ENCODE measurements at regions not wholly inside any gene's neighbourhood (a gene's known extent, or its start where the extent isn't known, plus 50 kb on each side); places are given as distances from the start of the nearest gene placed in this dataset.
"Not testable (repeated sequence)": the region's sequence is repeated elsewhere in the genome, so short reads cannot be mapped to it uniquely, and the experiment has no call there.

- no peak for TF ChIP-seq CTCF (conservative IDR thresholded peaks at IDR 0.05; ENCODE audit: low read depth, low read length)
- no peak overlapping the region for H3K4me3 ChIP-seq (ENCODE audit: low read length)
- DNase-seq (ENCODE audit: low read depth) = no peak
These were observed 89.5 kb downstream of the CPN2 start for GRCh38 chr3:194261581-194262063.

DNA sequence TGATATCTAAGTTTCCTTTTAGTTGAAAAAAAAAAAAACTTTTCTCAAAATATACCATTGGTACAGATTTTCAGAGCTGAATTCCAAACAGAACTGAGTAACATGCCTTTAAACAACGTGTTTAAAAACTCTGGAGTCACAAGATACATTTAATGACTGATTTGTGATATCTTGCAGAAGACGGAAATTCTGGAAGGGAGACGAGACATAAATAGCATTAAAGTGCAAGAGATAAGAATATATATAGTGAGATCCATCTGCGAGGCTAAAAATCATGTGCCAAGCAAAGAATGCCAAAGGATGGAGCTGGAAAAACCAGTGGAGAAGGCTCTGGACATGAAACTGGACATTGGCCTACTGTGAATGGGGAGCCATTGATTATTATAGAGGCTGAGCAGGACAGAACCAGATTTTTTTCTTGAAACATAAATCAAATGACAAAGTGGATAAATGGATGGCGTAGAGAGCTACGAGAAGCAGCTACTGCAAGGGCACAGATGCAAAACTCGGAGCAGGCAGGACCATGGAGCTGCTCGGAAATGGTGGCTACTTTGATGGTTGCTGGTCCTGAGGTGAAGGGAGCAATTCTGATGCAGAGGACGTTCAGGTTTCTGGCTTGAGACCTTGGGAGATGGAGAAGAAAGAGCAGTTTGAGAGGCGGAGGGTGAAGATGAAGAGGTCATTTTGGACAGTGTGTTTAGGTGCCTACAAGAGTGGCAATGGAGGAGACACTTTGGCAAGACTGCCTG is 88.8 kb downstream of the CPN2 start:
- no peak for TF ChIP-seq CTCF (conservative IDR thresholded peaks at IDR 0.05; ENCODE audit: low read depth, low read length)
- DNase-seq (ENCODE audit: low read depth) = no peak
- no peak overlapping the region for H3K4me3 ChIP-seq (ENCODE audit: low read length)

DNA sequence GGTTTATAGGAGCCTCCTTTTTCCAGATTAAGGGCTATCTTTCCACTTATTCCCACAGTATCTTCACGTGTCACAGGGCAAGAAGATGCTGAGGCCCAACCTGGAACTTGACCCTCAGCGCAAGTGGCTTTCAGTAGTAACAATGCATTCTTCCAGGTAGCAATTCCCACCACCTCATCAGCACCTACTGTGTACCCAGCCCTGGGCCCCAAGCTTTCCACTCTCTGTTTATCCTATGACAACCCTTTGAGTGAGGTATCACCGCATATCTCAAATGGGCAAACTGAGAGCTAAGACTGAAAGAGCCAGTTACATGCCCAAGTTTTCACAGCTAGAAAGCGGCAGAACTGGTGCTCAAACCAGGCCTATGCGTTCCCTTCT is 88.2 kb downstream of the CPN2 start:
- no peak for DNase-seq (ENCODE audit: low read depth)
- TF ChIP-seq CTCF (conservative IDR thresholded peaks at IDR 0.05; ENCODE audit: low read depth, low read length) = no peak
- H3K4me3 ChIP-seq (ENCODE audit: low read length) = no peak overlapping the region

DNA sequence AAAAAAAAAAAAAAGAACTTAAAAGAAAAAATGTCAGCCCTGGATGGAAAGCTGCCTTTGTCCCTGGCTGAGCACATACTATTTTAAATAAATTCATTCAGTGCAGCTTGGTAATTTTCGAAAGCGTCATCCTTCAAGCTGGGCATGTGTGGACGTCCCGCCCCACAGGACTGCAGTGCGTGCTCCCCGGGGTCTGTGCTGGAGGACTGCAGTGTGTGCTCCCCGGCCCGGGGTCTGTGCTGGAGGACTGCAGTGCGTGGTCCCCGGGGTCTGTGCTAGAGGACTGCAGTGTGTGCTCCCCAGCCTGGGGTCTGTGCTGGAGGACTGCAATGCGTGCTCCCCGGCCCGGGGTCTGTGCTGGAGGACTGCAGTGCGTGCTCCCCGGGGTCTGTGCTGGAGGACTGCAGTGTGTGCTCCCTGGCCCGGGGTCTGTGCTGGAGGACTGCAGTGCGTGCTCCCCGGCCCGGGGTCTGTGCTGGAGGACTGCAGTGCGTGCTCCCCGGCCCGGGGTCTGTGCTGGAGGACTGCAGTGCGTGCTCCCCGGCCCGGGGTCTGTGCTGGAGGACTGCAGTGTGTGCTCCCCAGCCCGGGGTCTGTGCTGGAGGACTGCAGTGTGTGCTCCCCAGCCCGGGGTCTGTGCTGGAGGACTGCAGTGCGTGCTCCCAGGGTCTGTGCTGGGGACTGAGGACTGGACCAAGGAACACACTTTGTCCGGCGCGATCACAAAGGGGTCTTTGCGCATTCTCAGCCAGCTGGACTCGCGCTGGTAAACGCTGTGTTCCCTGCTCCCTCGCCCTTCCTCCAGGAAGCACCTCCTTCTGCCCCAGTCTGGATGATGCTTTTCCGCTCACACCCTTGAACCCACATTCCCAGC is 86.3 kb downstream of the CPN2 start:
- not testable (repeated sequence) for DNase-seq (ENCODE audit: low read depth); H3K4me3 ChIP-seq (ENCODE audit: low read length)

DNA sequence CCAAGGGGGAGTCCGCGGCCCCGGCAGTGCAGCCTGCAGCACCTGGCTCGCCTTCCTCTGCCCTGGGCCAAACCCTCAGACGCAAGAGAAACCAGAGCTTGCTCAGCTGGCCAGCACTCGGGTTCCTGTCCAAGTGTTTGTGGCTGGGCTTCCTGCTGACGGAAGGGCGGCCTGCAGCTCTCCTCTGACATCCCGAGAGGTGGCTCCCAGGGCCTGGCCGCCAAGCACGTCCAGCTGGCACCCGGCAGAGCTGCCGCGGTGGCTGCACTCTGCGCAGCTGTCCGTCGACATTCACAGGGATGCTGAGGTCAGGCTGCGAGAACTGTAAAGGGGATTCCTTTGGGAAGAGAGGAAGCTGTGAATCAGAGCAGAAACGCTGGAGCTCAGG is 85.6 kb downstream of the CPN2 start:
- no peak for DNase-seq (ENCODE audit: low read depth)
- TF ChIP-seq CTCF (conservative IDR thresholded peaks at IDR 0.05; ENCODE audit: low read depth, low read length) = no peak
- H3K4me3 ChIP-seq (ENCODE audit: low read length) = no peak overlapping the region

GRCh38 chr3:194265996-194266964 is 84.8 kb downstream of the CPN2 start:
- no peak for DNase-seq (ENCODE audit: low read depth)
- H3K4me3 ChIP-seq (ENCODE audit: low read length) = no peak overlapping the region
- no peak for TF ChIP-seq CTCF (conservative IDR thresholded peaks at IDR 0.05; ENCODE audit: low read depth, low read length)

Data from retinal pigment epithelial cell (primary cell).